ELF-1 (cell line): ENCODE measurements at regions not wholly inside any gene's neighbourhood (a gene's known extent, or its start where the extent isn't known, plus 50 kb on each side); places are given as distances from the start of the nearest gene placed in this dataset.

Experiments
- DNase-seq: peaks from one replicate; pipeline ENCODE4 v3.0.0-alpha.2; 2016; ENCODE audit warnings: low read depth, low spot score

- DNase-seq = no peak
Measured at GRCh38 chr1:219523411-219523810, 89.5 kb downstream of the ZC3H11B start.

GRCh38 chr1:219521325-219521724 is 91.6 kb downstream of the ZC3H11B start:
- no peak for DNase-seq

- no peak for DNase-seq
Measured at GRCh38 chr1:219520241-219520640, 92.7 kb downstream of the ZC3H11B start.

GRCh38 chr1:219518907-219519248 is 94.0 kb downstream of the ZC3H11B start:
- no peak for DNase-seq

DNA sequence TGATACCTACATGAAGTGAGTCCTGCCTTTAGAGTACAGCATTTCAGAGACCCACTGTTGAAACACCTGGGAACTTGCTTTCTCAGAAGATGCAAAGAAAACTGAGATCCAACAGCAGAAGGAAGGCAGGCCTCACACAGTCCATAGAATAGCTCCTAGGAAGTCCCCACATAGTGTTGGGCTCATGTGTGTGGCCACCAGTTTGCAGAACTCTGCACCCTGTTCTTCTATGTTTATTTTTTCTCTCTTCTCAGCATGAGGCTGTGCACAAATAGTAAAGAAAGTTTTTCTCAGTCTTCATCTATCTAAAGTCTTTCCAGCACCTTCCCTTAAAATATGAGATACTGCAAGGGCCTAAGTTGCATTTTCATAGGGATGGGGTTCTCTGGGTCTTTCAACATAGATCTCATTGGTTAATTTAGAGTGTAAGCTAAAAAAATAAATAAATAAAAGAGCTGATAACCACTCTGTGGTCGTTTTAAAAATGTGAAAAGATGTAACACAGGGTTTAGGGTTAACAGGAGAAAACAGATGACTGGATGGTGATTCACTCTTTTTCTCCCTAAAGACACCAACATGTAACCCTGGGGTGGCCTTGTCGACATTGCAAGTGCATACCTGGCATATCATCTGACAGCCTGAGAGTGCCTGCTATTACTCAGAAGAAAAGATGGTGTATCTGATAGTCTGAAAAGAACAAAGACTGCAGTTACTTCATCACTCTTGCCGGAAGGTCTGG is 94.6 kb downstream of the ZC3H11B start:
- DNase-seq = peak; percentile 15

DNA sequence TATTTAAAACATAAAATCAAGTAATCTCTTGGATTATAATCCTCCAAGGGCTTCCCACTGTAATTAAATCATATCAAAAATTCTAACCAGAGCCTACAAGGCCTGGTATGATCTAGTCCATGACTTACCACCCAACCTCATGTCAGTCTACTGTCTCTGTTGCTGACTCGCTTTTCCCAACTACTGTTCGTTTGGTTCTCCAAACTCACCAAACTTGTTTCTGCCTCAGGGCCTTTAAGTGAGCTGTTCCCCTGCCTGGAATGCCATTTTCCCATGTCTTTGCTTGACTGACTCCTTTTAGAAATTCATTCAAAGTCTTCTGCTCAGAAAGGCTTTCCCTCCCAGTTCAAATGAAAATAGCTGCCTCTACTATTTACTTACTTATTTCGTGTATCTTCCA is 95.9 kb downstream of the ZC3H11B start:
- peak; percentile 77 for DNase-seq

DNA sequence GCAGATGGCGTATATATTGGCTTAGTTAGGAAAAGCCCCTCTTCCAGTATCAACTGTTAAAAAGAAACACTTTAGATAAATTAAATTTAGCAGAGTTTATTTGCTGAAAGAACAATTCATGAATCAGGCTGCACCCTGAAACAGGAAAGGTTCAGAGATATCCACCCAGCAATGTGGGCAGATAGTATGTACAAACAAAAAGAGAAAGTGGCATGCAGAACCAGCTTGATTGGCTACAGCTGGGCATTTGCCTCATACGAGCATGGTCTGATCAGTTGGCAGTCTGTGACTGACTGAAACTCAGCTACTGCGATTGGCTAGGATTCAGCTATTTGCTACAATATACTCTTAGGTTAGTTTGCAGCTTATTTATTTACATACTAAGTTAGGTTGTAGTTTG is 98.2 kb downstream of the ZC3H11B start:
- no peak for DNase-seq

DNA sequence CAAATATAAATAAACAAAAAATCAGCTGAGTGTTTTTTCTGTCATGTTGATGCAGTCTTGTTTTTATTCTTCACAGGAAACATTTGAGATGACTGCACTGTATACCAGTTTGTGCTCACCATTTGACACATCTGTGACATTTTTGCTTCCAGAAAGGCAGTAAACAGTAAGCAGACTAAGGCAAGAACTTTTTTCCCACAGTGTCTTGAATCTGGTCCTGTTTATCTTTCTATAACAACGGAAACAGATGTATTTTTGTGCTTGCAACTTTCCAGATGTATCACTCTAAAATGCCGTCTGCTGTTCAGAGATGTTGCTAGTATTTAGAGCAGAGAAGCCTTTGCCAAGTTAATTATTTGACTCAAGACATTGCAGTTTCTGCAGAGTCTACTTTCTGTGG is 105.5 kb downstream of the ZC3H11B start:
- no peak for DNase-seq

- no peak for DNase-seq
Measured at GRCh38 chr1:219506936-219507335, 106.0 kb downstream of the ZC3H11B start.

- DNase-seq = peak; percentile 3
Measured at GRCh38 chr1:219506473-219506899, 106.4 kb downstream of the ZC3H11B start.

- no peak for DNase-seq
Measured at GRCh38 chr1:219505886-219506285, 107.0 kb downstream of the ZC3H11B start.

- DNase-seq = no peak
Measured at GRCh38 chr1:219503604-219504003, 109.3 kb downstream of the ZC3H11B start.

- no peak for DNase-seq
Measured at GRCh38 chr1:219500327-219500897, 112.5 kb downstream of the ZC3H11B start.

GRCh38 chr1:219498666-219499065 is 114.2 kb downstream of the ZC3H11B start:
- no peak for DNase-seq

DNA sequence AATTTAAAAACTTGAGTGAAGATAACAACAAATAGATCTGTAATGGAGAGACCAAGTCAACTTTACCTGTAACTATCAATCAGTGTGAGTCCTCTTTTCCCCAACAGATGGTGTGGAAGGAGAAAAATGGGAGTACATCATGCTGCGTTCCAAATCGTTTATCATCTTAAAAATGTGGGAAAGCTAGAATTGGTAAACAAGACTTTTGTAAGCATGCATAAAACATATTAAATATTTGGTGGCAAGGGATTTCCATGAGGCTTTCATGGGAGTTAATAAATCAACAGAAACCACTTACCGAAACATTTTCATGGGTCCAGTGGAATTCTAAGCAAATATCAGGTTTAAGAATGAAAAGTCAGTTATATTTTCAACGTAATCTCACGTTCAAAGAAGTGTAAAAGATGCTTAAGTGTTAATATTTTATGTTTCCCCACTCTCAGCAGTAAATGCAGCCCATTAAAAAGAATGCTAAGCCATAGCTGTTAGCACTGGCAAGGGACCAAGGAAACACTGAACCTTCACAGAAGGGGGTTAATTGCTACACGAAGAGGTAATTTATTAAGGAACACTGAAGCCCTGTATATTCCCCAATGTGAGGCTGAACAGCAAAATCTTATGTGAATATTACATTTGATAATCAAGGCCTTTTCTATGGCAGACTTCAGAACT is 117.0 kb downstream of the ZC3H11B start:
- DNase-seq = no peak

GRCh38 chr1:219492717-219493116 is 120.2 kb downstream of the ZC3H11B start:
- DNase-seq = no peak

GRCh38 chr1:219490566-219490965 is 122.3 kb downstream of the ZC3H11B start:
- no peak for DNase-seq

- no peak for DNase-seq
Measured at GRCh38 chr1:219489636-219490035, 123.3 kb downstream of the ZC3H11B start.

- DNase-seq = no peak
Measured at GRCh38 chr1:219488275-219488674, 124.6 kb downstream of the ZC3H11B start.

DNA sequence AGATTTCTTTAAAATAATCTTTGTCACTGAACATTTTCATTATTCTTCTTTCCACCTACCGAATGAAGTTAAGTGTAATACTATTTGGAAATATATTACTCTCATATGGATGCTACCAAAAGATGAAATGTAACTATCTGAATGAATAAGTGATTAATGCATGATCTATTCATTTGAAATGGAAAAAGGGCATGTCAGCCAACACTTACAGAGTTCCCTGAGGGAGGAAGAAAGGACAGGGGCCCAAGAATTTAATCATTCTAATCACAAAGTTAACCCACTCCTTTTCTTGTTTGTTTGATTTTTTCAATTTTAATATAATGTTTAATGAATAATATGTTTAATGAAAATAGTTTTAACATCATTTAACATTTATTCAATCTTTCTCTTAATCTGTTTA is 129.4 kb downstream of the ZC3H11B start:
- no peak for DNase-seq

DNA sequence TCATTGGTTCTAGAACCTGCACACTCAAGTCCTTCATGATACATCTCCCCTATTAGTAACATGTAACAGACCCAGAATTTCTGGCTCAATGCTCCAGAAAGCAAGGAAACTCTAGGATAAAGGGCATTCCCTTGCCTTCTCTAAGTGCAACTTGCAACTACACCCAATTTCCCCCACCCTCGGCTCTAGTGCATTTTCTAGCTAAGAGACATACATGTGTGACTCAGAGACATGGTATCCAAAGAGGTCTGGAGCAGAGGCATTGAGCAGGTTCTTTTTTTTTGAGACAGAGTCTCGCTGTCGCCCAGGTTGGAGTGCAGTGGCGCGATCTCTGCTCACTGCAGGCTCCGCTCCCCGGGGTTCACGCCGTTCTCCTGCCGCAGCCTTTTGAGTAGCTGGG is 132.9 kb downstream of the ZC3H11B start:
- no peak for DNase-seq

GRCh38 chr1:219478811-219479210 is 134.1 kb downstream of the ZC3H11B start:
- no peak for DNase-seq

DNA sequence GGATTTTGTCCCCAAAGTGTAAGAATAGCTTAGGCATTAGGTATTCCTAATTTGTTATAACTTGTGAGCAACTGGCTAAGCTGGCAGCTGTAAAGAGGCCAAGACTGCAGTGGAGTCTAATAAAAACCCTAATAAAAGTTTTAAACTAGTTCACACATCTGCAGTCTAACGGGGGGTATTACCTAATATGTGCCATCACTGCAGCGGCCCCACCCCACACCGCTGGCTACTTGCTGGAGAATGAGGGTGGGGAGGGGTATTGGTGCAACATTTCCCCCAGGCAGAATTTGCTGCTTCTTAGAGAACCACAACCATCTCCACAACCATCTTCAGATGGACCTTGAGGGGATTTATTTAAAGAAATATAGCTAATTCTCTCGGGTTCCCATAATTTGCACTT is 135.0 kb downstream of the ZC3H11B start:
- no peak for DNase-seq
